H9 (cell line): ENCODE measurements at regions not wholly inside any gene's neighbourhood (a gene's known extent, or its start where the extent isn't known, plus 50 kb on each side); places are given as distances from the start of the nearest gene placed in this dataset.

ENCODE experiments used
- DNase-seq: peaks from one replicate; pipeline ENCODE4 v3.0.0-alpha.2; 2017
- H2AFZ ChIP-seq: one replicate; pipeline ENCODE4 v1.6.1; 2013; ENCODE audit warnings: mild to moderate bottlenecking, low read length, control low read depth, moderate library complexity
- H2AK5ac ChIP-seq: 2 replicates; pipeline ENCODE4 v1.6.1; 2013; ENCODE audit warnings: low read length, control low read depth, mixed read lengths; ENCODE audit not compliant: insufficient read length
- H2BK120ac ChIP-seq: one replicate; pipeline ENCODE4 v1.6.1; 2013; ENCODE audit warnings: low read depth, mild to moderate bottlenecking, low read length, control low read depth, inconsistent platforms; ENCODE audit not compliant: poor library complexity, severe bottlenecking
- H2BK12ac ChIP-seq: 2 replicates; pipeline ENCODE4 v1.6.1; 2013; ENCODE audit warnings: low read length, control low read depth, mixed read lengths, low read depth; ENCODE audit not compliant: insufficient read length
- H2BK15ac ChIP-seq: 2 replicates; pipeline ENCODE4 v1.6.1; 2013; ENCODE audit warnings: low read depth, low read length, control low read depth
- H2BK20ac ChIP-seq: one replicate; pipeline ENCODE4 v1.6.1; 2013; ENCODE audit warnings: low read depth, mild to moderate bottlenecking, low read length, control low read depth, inconsistent platforms; ENCODE audit not compliant: poor library complexity, severe bottlenecking
- H2BK5ac ChIP-seq: 2 replicates; pipeline ENCODE4 v1.6.1; 2013; ENCODE audit warnings: low read length, control low read depth, mixed read lengths; ENCODE audit not compliant: insufficient read length
- H3K14ac ChIP-seq: 2 replicates; pipeline ENCODE4 v1.6.1; 2013; ENCODE audit warnings: low read length, control low read depth; ENCODE audit not compliant: insufficient read depth
- H3K18ac ChIP-seq: 2 replicates; pipeline ENCODE4 v1.6.1; 2013; ENCODE audit warnings: low read depth, mild to moderate bottlenecking, mixed read lengths, low read length, control low read depth; ENCODE audit not compliant: insufficient read length
- H3K23ac ChIP-seq: 2 replicates; pipeline ENCODE4 v1.6.1; 2013; ENCODE audit warnings: low read length, control low read depth, mixed read lengths, low read depth; ENCODE audit not compliant: insufficient read length
- H3K23me2 ChIP-seq: 2 replicates; pipeline ENCODE4 v1.6.1; 2013; ENCODE audit warnings: low read depth, mild to moderate bottlenecking, mixed read lengths, low read length, control low read depth; ENCODE audit not compliant: insufficient read length, poor library complexity, severe bottlenecking
- H3K27ac ChIP-seq: 2 replicates; pipeline ENCODE4 v1.5.1; 2013; ENCODE audit warnings: low read length, control low read depth, mixed read lengths, low read depth; ENCODE audit not compliant: insufficient read length
- H3K27me3 ChIP-seq: 2 replicates; pipeline ENCODE4 v1.6.1; 2013; ENCODE audit warnings: low read length, control low read depth, inconsistent platforms; ENCODE audit not compliant: insufficient read depth
- H3K4ac ChIP-seq: 2 replicates; pipeline ENCODE4 v1.6.1; 2013; ENCODE audit warnings: low read depth, mild to moderate bottlenecking, control low read depth, inconsistent platforms, low read length, moderate library complexity
- H3K4me1 ChIP-seq: 2 replicates; pipeline ENCODE4 v1.6.1; 2013; ENCODE audit warnings: low read length, control low read depth, inconsistent platforms; ENCODE audit not compliant: insufficient read depth
- H3K4me2 ChIP-seq: 2 replicates; pipeline ENCODE4 v1.6.1; 2013; ENCODE audit warnings: low read length, control low read depth, mixed read lengths; ENCODE audit not compliant: insufficient read length, insufficient read depth
- H3K56ac ChIP-seq: 2 replicates; pipeline ENCODE4 v1.6.1; 2013; ENCODE audit warnings: low read depth, mild to moderate bottlenecking, mixed read lengths, low read length, control low read depth; ENCODE audit not compliant: insufficient read length
- H3K79me1 ChIP-seq: 2 replicates; pipeline ENCODE4 v1.6.1; 2013; ENCODE audit warnings: low read depth, mild to moderate bottlenecking, moderate library complexity, low read length, control low read depth, inconsistent platforms; ENCODE audit not compliant: insufficient read depth, poor library complexity, severe bottlenecking
- H3K79me2 ChIP-seq: 2 replicates; pipeline ENCODE4 v1.6.1; 2013; ENCODE audit warnings: low read length, control low read depth, inconsistent platforms; ENCODE audit not compliant: insufficient read depth
- H3K9ac ChIP-seq: 2 replicates; pipeline ENCODE4 v1.6.1; 2013; ENCODE audit warnings: low read length, control low read depth, mixed read lengths; ENCODE audit not compliant: insufficient read length; ENCODE audit errors: extremely low read depth
- H3K9me3 ChIP-seq: one replicate; pipeline ENCODE4 v1.6.1; 2013; ENCODE audit warnings: low read depth, low read length, inconsistent platforms; ENCODE audit not compliant: control insufficient read depth
- H3T11ph ChIP-seq: one replicate; pipeline ENCODE4 v1.6.1; 2013; ENCODE audit warnings: mild to moderate bottlenecking, low read length, control low read depth, inconsistent platforms
- H4K20me1 ChIP-seq: one replicate; pipeline ENCODE4 v1.6.1; 2013; ENCODE audit not compliant: control insufficient read depth, insufficient read length, insufficient read depth
- H4K5ac ChIP-seq: 2 replicates; pipeline ENCODE4 v1.6.1; 2013; ENCODE audit warnings: low read depth, mild to moderate bottlenecking, mixed read lengths, low read length, control low read depth; ENCODE audit not compliant: insufficient read length
- H4K8ac ChIP-seq: replicated peaks from 2 replicates; pipeline ENCODE4 v1.6.1; 2013; ENCODE audit warnings: low read length, control low read depth, mixed read lengths, low read depth; ENCODE audit not compliant: insufficient read length
- H4K91ac ChIP-seq: 2 replicates; pipeline ENCODE4 v1.6.1; 2013; ENCODE audit warnings: low read depth, mild to moderate bottlenecking, moderate library complexity, mixed read lengths, low read length, control low read depth; ENCODE audit not compliant: insufficient read length
- H3K27ac Mint-ChIP-seq, 3 experiments: 2 replicates in 2 of 3; 3 replicates in 1 of 3; pipeline ENCODE4 v1.8.0; 2020 to 2021; ENCODE audit warnings: mixed read lengths in 3 of 3, mild to moderate bottlenecking in 1 of 3, moderate library complexity in 1 of 3
- H3K27me3 Mint-ChIP-seq: 2 replicates; pipeline ENCODE4 v1.8.0; 2021; ENCODE audit warnings: low read depth, mild to moderate bottlenecking, moderate library complexity, mixed read lengths
- H3K36me3 Mint-ChIP-seq, 3 experiments: 2 replicates in 2 of 3; 3 replicates in 1 of 3; pipeline ENCODE4 v1.8.0; 2020 to 2021; ENCODE audit warnings: low read depth in 3 of 3, mixed read lengths in 3 of 3; ENCODE audit not compliant: insufficient read depth in 1 of 3
- H3K4me1 Mint-ChIP-seq, 2 experiments: 2 replicates each; pipeline ENCODE4 v1.8.0; 2020; ENCODE audit warnings: mixed read lengths in 2 of 2
- H3K4me3 Mint-ChIP-seq, 2 experiments: 2 replicates in 1 of 2; 3 replicates in 1 of 2; pipeline ENCODE4 v1.8.0; 2020 to 2021; ENCODE audit warnings: mild to moderate bottlenecking in 2 of 2, mixed read lengths in 2 of 2, moderate library complexity in 1 of 2
- H3K9me3 Mint-ChIP-seq, 2 experiments: 2 replicates in 1 of 2; 3 replicates in 1 of 2; pipeline ENCODE4 v1.8.0; 2020; ENCODE audit warnings: mild to moderate bottlenecking in 2 of 2, mixed read lengths in 2 of 2, moderate library complexity in 1 of 2
- CTCF ChIP-seq: fragments of 200-600 bp; sonication (generic); conservative IDR thresholded peaks from 3 replicates; pipeline ENCODE4 v1.8.0; 2021; ENCODE audit warnings: antibody characterized with exemption, mild to moderate bottlenecking
- WGBS: extraction: QIAGEN DNeasy Blood & Tissue Kit; methylation state at CpG from one replicate; pipeline ENCODE4 v1.1.7; 2013; ENCODE audit warnings: missing lambda C conversion rate, low lambda C conversion rate, mixed read lengths; ENCODE audit not compliant: insufficient read length; ENCODE audit errors: extremely low coverage; 5-methylcytosine and 5-hydroxymethylcytosine counted together

GRCh38 chr17:33529816-33530215 is 236.7 kb upstream of the ASIC2 start:
- H3K79me2 ChIP-seq: no peaks in the 10 kb centered on the region
- Mint-ChIP-seq H3K27me3 (peaks cover 19% of the 10 kb centered on the region), H3K27ac (no peak overlapping the region), H3K4me1 (peaks cover 6 to 13% of the 10 kb centered on the region in 2 experiments), H3K4me3 (no peak overlapping the region), H3K36me3 (peaks cover 0 to 11% (median 9%) of the 10 kb centered on the region in 3 experiments; a peak in 2 of 7 replicates), H3K9me3 (peaks cover 12 to 13% of the 10 kb centered on the region in 2 experiments)
- no peaks in the 10 kb centered on the region for H3K9me3 ChIP-seq
- no peak overlapping the region for H4K8ac ChIP-seq
- H2AK5ac ChIP-seq: no peak overlapping the region
- DNase-seq: no peak
- no peak overlapping the region for H3K23ac ChIP-seq
- no peaks in the 10 kb centered on the region for H3K79me1 ChIP-seq
- H2BK12ac ChIP-seq: no peak overlapping the region
- no peak overlapping the region for H3K27ac ChIP-seq
- no CpG with 5 or more reads among the region's 9 CpGs for whole genome bisulfite sequencing
- no peak overlapping the region for H2BK20ac ChIP-seq
- H2AFZ ChIP-seq: no peak overlapping the region
- no peak overlapping the region for H3K4me2 ChIP-seq
- peaks cover 2% of the 10 kb centered on the region for H4K20me1 ChIP-seq
- no peak overlapping the region for H3K56ac ChIP-seq
- no peak overlapping the region for H3K14ac ChIP-seq
- no peak overlapping the region for H3K9ac ChIP-seq
- H2BK120ac ChIP-seq: no peak overlapping the region
- no peak for TF ChIP-seq CTCF
- peaks cover 3% of the 10 kb centered on the region for H3K4me1 ChIP-seq
- H4K91ac ChIP-seq: no peak overlapping the region
- no peaks in the 10 kb centered on the region; the same call in 1 of the 2 replicates for H3K27me3 ChIP-seq
- no peak overlapping the region for H2BK5ac ChIP-seq
- no peak overlapping the region for H3K4ac ChIP-seq
- no peak overlapping the region for H3K18ac ChIP-seq
- H3K23me2 ChIP-seq: no peaks in the 10 kb centered on the region
- H4K5ac ChIP-seq: no peak overlapping the region
- H2BK15ac ChIP-seq: no peak overlapping the region
- no peak overlapping the region for H3T11ph ChIP-seq
